Caki2 (cell line): ENCODE measurements at regions not wholly inside any gene's neighbourhood (a gene's known extent, or its start where the extent isn't known, plus 50 kb on each side); places are given as distances from the start of the nearest gene placed in this dataset.
"Not testable (repeated sequence)": the region's sequence is repeated elsewhere in the genome, so short reads cannot be mapped to it uniquely, and the experiment has no call there.

Source experiments
- DNase-seq: peaks from one replicate; pipeline ENCODE4 v3.0.0-alpha.2; 2015; ENCODE audit warnings: low read depth
- in situ Hi-C: cut with HindIII; loops from 2 replicates; pipeline ENCODE4 v1.10.0; 2016; ENCODE audit warnings: low sequenced_read_pairs, low pct_unique_long_range_greater_than_20kb, mixed read lengths

DNA sequence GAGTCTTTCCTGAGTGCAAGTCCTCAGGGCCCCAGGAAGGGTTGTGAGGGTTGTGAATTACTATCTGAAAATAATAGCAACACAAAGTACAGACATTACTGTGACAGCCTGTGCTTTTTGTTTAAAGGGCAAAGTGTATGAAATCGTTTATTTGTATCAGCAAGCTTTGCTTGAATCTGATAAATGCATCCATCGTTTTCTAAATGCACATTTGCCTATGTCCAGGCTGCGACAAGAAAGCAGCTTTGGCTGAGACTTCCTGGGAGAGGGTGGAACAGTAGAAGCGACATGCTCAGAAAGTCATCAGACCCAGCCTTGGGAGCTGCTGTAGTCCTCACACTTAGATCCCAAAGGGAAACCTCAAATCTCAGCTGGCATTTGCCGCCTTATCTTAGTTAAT, 524.2 kb upstream of the SALL3 start:
- in situ Hi-C loops, result no loop called here
- DNase-seq, result no peak

DNA sequence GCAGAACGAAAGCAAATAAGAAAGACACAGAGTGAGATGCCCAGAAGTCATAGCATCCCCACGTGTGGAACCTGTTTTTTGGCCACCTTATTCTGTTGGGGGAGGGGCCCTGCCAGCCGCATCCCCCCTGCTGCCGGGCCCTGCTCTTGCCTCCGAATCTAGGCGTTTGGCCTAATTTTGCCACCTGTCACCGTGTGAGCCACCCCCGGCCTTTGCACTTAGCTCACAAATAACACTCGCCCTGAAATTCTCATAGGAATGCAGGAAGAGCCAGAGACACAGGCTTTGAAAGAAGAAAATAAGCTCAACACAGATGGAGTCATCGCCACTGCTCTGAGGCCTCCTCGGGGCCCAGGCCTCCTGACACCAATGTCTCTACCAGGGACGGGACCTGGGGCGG, 522.6 kb upstream of the SALL3 start:
- in situ Hi-C loops, result no loop called here
- no peak for DNase-seq

DNA sequence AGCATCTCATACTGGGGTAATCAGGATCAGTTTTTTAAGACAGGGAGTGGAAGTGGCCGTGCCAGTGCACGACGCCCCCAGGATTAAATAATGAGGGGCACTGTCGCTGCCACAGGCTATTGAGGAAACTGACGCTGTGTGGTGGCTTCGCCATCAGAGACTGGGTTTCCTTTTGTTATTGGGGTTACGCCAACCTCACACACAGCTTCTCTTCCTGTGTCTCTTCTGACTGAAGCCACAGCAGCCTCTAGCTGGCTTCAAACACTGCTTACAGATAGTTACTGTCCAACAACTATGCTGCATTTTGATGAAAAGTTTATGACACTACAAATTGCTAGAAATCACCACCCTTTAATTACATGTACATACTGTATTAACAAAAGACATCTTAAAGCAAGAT, 521.9 kb upstream of the SALL3 start:
- DNase-seq, result no peak

DNA sequence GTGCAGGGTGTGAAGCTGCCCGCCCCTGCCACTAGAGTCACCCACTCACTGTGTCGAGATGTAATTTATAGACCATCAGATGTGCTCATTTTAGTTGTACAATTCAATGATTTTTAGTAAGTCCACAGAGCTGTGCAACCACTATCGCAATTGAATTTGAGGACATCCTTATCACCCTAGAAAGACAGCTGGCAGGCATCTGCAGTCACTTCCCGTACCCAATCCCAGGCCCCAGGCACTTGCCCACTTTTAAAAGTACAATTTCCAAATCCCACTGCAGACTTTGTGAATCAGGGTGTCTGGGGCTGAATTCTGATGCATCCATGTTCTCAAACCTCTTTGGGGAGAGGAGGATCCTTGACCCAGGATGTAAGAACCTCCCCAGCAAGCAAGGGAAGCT, 521.3 kb upstream of the SALL3 start:
- in situ Hi-C loops, result no loop called here
- DNase-seq, result no peak

More for the DNA sequence above, 521.9 kb upstream of the SALL3 start:
- in situ Hi-C loops, result no loop called here

DNA sequence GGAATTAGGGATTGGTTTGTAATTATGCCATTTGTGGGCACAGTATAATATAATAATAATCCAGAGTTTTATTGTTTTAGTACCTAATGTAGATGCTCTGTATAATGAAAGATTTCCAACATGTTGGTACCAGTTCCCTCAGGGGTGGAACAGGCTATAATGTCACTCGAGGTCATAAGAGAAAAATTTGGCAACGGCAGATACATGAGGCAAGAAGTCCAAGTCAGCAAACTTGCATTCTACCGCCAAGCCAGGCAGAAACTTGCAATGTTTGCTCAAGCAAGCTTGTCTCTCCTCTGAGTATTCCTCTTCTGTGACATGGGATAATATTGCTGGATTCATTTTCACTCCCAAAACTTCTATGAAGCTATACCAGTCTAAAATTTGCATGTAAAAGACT, 520.0 kb upstream of the SALL3 start:
- in situ Hi-C loops, result no loop called here
- DNase-seq, result no peak

DNA sequence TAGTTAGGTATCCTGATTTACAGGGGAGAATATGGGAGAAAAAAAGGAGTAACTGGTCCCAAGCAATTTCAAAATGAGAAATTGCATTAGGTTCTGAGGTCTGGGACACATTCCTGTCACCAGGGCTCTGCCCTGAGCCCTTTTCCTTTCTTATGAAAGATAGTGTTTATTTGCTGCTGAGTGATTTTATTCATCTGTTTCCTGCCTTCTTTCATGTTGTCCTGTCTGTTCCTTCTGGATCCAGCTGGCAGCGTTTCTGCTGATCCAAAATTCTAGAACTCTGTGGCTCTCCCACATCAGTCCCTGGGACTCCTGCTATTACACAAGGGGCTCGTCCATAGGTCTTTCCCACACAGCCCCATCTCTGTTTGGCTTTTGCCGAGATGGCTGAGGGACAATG, 519.1 kb upstream of the SALL3 start:
- in situ Hi-C loops, result no loop called here

DNA sequence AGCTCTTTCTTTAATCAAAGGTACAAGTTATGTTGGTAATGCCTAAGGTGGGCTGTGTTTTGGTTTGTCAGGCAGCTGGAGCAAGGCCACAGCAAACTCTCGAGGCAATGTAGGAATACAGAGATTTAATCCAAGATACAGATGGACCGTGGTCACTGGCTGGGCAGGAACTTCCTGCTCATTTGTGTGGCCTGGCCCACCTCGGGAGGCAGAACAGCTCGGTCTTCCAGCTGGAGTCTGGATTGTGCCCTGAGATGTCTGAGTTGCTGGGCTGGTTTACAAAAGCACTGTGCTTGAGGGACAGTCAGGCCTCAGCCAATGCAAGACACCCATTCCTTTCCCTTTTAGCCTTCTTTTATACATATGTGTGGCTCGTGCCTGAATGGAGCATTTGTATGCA, 506.1 kb upstream of the SALL3 start:
- no peak for DNase-seq
- in situ Hi-C loops, result no loop called here

More for the DNA sequence above, 519.1 kb upstream of the SALL3 start:
- no peak for DNase-seq

DNA sequence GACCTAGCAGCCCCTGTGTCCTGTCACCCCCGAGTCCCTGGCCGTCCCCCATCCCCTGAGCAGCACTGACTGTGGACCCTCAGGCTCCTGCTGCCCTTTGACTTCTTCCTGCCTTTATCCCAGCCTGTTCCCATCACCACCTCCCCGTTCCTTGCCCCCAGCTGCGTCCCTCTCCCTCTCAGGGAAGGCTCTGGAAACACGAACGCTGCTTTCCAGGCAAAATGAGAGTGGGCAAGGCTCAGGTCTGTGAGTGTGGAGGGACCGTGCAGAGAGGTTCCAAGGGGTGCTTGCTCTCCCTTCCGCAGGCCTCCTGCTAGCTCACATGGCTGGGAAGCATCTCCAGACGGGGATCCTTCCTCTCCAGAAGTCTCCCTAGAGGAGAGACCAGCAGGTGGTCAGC, 501.8 kb upstream of the SALL3 start:
- in situ Hi-C loops, result no loop called here
- DNase-seq, result no peak

DNA sequence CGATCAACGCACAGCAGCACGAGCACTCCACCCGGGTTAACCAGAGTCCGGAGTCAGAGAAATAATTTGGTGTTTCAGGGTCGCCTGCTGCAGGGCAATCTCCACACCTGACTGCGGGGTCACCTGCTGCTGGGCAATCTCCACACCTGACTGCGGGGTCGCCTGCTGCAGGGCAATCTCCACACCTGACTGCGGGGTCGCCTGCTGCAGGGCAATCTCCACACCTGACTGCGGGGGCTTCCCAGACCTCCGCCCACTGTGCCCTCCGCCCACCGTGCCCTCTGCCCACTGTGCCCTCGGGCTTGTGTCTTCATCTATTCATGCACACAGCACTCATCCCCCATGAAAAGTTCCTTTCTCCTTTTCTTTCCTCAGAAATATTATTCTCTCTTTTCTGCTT, 500.2 kb upstream of the SALL3 start:
- no peak for DNase-seq
- in situ Hi-C loops, result no loop called here

DNA sequence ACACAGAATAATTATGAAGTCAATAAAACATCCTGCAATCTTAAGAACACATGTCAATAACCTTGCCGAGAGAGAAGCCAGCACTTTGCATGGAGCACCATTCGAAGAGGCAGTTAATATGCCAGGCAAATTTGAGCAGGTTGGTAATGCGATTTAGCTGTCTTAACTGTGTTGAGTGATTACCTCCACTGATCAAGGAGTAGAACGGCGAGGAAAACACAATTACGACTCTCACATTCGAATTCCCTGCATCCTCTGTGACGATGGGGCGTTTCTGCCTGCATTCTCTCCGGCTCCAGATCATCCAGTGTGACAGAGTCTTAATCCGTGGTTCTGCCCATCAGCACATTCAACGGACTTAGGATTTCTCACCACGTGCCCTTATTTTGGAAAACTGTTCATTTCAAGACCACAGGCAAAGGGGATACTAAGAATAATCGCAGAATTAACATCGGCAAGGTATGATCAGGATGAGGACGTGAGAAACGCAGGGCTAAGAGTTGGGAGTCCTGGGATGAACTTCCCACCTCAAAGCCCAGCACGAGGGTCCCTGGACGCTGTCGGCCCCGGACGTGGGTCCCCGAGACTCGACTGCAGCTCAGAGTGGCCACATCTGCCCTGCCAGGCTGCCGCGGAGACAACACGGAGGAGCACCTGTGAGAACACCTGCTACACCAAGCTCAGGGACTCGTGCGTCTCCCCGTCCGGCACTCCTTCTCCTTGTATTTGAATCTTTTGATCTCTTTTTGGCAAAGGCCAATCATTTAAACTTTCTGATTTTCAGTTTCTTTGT, 499.2 kb upstream of the SALL3 start:
- in situ Hi-C loops, result no loop called here
- no peak for DNase-seq

DNA sequence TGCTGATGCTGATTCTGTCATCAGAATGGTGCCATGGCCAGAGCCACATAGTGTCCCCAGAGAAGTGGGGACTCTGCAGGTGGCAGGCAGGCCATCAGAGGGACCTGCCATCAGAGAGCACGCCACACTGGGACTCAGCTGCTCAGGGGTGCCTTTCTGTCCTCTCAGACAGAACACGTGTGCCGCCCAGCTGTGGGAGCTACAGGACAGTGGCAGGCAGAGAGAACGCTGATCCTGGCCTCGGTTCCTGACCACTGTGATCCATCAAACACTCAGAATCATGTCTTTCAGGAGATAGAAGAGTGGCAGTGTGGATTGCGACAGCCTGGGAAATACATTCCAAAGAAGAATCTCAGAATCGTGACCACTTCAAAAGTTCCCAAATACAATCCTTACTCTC, 497.2 kb upstream of the SALL3 start:
- no peak for DNase-seq
- in situ Hi-C loops, result no loop called here

DNA sequence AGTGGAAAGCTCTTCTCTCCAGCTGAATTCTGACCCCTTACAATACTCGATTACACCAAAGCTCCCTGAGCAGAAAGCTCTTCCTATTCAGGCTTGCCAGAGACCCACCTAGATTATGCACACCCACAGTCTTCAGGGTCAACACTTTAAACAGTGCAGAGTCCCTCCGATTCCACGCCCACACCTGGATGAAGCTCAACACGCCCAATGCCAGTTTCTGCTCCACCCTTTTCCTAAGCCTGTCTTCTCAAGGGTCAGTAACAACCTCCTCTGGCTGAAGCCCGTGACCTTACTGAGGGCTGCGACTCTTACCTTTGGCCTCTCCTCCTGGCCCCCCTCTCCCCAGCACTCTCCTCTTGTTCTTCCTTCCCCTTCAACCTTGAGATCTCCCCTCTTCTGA, 492.0 kb upstream of the SALL3 start:
- in situ Hi-C loops, result no loop called here
- DNase-seq, result no peak

DNA sequence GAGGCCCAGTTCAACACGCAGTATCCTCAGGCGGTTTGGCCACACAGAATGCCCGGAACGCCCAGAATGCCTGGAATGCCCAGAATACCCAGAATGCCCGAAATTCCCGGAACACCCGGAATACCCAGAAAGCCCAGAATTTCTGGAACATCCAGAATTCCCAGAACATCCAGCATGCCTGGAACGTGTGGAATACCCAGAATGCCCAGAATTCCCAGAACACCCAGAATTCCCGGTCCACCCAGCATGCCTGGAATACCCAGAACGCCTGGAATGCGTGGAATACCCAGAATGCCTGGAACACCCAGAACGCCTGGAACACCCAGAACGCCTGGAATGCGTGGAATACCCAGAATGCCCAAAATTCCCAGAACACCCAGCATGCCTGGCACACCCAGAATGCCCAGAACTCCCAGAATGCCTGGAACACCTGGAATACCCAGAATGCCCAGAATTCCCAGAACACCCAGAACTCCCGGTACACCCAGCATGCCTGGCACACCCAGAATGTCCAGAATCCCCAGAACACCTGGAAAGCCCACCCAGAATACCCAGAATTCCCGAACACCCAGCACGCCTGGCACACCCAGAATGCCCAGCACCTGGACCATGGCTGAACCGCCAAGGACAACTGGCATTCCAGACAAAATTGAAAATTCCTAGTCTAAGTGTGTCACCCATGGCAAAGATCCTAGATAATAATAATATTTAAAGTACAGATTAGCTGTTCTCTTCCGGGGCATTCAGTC, 487.4 kb upstream of the SALL3 start:
- DNase-seq, result no peak
- in situ Hi-C loops, result no loop called here

DNA sequence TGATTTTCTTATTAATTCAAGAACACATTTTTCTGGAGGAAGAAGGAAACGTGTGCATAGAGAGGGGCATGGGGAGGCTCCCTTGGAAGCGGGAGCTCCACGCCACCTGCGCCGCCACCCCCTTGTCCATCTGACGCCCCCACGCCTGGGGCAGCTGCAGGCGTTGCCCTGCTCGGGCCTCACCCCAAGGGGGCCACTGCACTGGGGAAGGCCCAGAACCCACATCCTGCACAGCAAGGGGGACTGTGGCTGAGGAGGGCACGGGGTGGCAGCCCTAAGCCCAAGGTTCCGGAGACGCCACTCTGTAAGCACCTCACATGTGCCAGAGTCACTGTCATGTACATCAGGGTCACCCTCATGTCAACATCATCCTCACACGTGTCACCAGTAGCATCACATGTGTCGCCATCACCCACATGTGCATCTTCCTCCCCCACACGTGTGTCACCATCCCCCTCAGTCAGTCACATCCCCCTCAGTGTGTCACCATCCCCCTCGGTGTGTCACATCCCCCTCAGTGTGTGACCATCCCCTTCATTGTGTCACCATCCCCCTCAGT, 486.7 kb upstream of the SALL3 start:
- no peak for DNase-seq
- in situ Hi-C loops, result no loop called here

DNA sequence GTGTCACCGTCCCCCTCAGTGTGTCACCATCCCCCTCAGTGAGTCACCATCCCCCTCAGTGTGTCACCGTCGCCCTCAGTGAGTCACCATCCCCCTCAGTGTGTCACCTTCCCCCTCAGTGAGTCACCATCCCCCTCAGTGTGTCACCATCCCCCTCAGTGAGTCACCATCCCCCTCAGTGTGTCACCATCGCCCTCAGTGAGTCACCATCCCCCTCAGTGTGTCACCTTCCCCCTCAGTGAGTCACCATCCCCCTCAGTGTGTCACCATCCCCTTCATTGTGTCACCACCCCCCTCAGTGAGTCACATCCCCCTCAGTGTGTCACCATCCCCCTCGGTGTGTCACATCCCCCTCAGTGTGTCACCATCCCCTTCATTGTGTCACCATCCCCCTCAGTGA, 486.1 kb upstream of the SALL3 start:
- in situ Hi-C loops, DNase-seq: not testable (repeated sequence)

DNA sequence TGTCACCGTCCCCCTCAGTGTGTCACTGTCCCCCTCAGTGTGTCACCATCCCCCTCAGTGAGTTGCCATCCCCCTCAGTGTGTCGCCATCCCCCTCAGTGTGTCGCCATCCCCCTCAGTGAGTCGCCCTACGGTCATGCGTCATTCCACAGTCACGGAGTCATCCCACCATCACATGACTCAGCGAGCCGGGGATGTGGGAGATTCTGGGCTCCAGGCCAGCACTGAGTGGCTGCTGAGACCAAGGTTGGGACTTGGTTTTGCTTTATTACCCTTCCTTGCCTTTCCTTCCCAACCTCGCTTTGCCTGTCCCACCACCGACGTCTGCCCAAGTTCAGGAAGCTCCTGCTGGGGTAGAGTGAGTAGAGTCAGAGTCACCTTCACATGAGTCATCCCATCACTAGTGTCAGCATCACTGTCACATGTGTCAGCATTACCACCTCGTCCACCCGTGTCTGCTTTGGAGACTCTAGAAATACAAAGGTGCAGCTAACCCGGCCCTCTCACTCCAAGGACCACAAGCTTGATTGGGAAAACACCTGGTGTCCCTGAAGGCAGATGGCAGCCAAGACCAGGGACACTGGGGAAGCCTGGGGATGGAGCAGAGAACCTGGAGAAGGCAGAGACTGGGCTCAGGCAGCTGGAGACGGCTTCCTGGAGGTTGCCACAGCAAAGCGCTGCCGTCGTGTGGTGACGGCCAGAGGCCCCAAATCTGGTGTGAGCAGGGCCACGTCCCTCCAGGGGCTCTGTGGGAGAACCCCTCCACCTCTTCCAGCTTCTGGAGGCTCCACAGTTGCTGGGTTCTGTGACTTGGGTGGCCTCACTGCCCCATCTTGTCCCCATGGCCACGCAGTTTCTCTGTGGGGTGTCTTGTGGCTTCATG, 485.2 kb upstream of the SALL3 start:
- DNase-seq, result peak; percentile 48
- in situ Hi-C loops, result no loop called here

DNA sequence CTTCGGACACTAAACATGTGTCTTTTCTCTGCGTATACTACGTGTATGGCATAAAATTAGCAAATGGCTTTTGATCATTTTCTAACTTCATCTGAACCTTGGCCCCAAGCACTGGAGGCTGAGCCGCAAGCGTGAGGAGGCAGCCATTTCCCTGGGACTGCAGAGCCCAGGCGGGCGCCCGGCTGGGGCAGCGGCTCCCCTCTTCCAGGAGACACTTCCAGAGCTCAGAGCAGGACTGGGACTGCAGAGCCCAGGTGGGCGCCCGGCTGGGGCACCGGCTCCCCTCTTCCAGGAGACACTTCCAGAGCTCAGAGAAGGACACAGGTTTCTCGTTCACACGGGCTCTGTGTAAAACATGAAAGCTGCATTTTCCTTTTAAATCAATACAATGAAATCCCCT, 484.1 kb upstream of the SALL3 start:
- in situ Hi-C loops, result no loop called here
- DNase-seq, result no peak

DNA sequence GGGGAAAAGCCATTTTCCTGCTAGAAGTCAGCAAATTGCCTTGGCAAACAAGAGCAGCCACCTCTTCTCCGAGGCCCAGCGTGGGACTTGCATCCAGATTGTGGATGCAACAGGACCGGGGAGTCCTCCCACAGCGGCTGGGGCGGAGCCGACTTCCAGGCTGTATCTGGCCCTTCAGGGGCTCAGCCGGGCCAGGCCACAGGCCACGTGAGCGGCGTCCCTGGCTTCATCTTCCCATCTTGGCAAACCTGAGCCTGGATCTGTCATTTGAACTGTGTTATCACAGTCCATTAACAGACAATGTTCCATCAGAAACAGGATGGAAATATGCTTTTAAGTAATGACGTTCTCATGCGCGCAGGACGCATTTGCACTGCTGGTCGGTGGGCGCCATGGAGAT, 483.5 kb upstream of the SALL3 start:
- no peak for DNase-seq
- in situ Hi-C loops, result no loop called here

DNA sequence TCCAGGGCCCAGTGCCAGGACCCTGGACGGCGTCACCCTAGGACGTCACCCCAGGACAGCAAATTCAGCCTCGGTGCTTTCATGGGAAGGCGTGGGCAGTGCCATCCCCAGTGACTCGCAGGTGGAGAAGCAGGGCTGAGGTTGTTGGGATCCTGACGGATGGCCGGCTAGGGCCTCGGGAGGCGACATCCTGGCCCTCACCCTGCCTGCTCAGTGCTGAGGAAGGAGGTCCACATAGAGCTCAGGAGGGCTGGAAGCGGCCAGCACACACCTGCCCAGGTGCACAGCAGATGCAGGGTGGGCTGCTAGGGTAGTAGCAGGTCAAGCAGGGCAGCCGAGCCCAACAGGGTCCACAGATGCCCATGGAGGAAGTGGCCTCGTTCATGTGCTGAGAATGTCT, 482.0 kb upstream of the SALL3 start:
- no peak for DNase-seq
- in situ Hi-C loops, result no loop called here
